Ovary (tissue), 7 donors: ENCODE measurements at regions not wholly inside any gene's neighbourhood (a gene's known extent, or its start where the extent isn't known, plus 50 kb on each side); places are given as distances from the start of the nearest gene placed in this dataset.
"Not testable (repeated sequence)": the region's sequence is repeated elsewhere in the genome, so short reads cannot be mapped to it uniquely, and the experiment has no call there.

Experiments
- DNase-seq, 5 donors: peaks; one replicate each; pipeline ENCODE4 v3.0.0-alpha.2; 2019 to 2020
- H3K27ac ChIP-seq, 2 donors: fragments of 200-600 bp; one replicate each; pipeline versions ENCODE4 v1.5.1 to v1.8.0; 2019 to 2022
- H3K27me3 ChIP-seq: fragments of 200-600 bp; one replicate; pipeline ENCODE4 v1.8.0; 2022
- H3K36me3 ChIP-seq: fragments of 200-600 bp; sonication (generic); one replicate; pipeline ENCODE4 v1.5.1; 2019
- H3K4me1 ChIP-seq: one replicate; pipeline ENCODE4 v1.8.1; 2013; ENCODE audit warnings: mild to moderate bottlenecking, moderate library complexity; ENCODE audit not compliant: insufficient read depth
- H3K4me3 ChIP-seq: fragments of 200-600 bp; sonication (generic); one replicate; pipeline ENCODE4 v1.5.1; 2017
- H3K9me3 ChIP-seq, 2 donors: fragments of 200-600 bp in 1 of 2; sonication (generic) in 1 of 2; one replicate each; pipeline versions ENCODE4 v1.5.1 to v1.8.1; 2013 to 2019; ENCODE audit warnings: mild to moderate bottlenecking in 1 of 2, moderate library complexity in 1 of 2
- EP300 ChIP-seq: sonication (generic); formaldehyde crosslinking; IDR thresholded peaks from one replicate; pipeline ENCODE4 v1.6.1; 2017; ENCODE audit warnings: antibody characterized with exemption
- POLR2A ChIP-seq: fragments of 450-650 bp; IDR thresholded peaks from one replicate; pipeline ENCODE4 v1.6.1; 2017; ENCODE audit warnings: antibody characterized with exemption, mild to moderate bottlenecking, moderate library complexity
- WGBS, 3 donors: extraction: QIAGEN DNeasy Blood & Tissue Kit in 1 of 3; methylation state at CpG; one replicate each; pipeline versions ENCODE4 v1.1.5 to v1.1.7; 2013 to 2017; 5-methylcytosine and 5-hydroxymethylcytosine counted together
- intact Hi-C, 4 donors: fragments of 100-400 bp; cut with DNase I; formaldehyde crosslinking; loops; one replicate each; pipeline versions ENCODE4 v1.11.0 to v1.15.1; 2022 to 2023
- TF ChIP-seq, protein P1 (sequence below), 3 donors: fragments of 450-650 bp in 2 of 3; fragments of 200-600 bp in 1 of 3; IDR thresholded peaks; one replicate each; pipeline versions ENCODE4 v1.5.1 to v1.8.0; 2016 to 2022; ENCODE audit warnings: antibody characterized with exemption in 3 of 3, mild to moderate bottlenecking in 1 of 3
- donor health status: DM: no; HTN: no; CAD: no; lungs with moderate emphysema.
- donor health status: DM: no; HTN: no; CAD: no.
- donor health status: Bipolar disorder and iron deficiency.
- donor health status: DM: no; HTN: no; CAD: no.
- donor health status: DM: yes; HTN: yes; CAD: no.

DNA sequence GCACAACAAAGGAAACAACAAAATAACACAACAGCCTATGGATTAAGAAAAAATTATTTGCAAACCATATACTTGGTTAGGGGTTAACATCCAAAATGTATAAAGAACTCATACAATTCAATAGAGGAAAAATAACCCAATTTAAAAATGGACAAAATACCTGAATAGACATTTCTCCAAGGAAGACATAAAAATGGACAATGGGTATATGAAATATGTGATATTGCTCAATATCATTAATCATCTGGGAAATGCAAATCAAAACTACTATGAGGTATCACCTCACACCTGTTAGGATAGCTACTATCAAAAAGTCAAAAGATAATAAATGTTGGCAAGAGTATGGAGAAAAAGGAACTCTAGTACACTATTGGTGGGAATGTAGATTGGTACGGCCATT is 71.0 kb upstream of the THRB start:
- DNase-seq = no peak
- no peaks in the 10 kb centered on the region for H3K4me1 ChIP-seq
- H3K27ac ChIP-seq = no peak overlapping the region
- no peaks in the 10 kb centered on the region for H3K27me3 ChIP-seq
- H3K4me3 ChIP-seq = no peak overlapping the region
- H3K9me3 ChIP-seq = no peaks in the 10 kb centered on the region
- no peaks in the 10 kb centered on the region for H3K36me3 ChIP-seq
- WGBS, 3 donors = 89 to 96% (median 90%) methylated on average over 1 of the region's 1 CpG
- intact Hi-C loops = no loop called here
- TF ChIP-seq EP300 (no peak), POLR2A (no peak)
- TF ChIP-seq, protein P1, sequence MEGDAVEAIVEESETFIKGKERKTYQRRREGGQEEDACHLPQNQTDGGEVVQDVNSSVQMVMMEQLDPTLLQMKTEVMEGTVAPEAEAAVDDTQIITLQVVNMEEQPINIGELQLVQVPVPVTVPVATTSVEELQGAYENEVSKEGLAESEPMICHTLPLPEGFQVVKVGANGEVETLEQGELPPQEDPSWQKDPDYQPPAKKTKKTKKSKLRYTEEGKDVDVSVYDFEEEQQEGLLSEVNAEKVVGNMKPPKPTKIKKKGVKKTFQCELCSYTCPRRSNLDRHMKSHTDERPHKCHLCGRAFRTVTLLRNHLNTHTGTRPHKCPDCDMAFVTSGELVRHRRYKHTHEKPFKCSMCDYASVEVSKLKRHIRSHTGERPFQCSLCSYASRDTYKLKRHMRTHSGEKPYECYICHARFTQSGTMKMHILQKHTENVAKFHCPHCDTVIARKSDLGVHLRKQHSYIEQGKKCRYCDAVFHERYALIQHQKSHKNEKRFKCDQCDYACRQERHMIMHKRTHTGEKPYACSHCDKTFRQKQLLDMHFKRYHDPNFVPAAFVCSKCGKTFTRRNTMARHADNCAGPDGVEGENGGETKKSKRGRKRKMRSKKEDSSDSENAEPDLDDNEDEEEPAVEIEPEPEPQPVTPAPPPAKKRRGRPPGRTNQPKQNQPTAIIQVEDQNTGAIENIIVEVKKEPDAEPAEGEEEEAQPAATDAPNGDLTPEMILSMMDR (IDR thresholded peaks at IDR 0.05) = no peak

DNA sequence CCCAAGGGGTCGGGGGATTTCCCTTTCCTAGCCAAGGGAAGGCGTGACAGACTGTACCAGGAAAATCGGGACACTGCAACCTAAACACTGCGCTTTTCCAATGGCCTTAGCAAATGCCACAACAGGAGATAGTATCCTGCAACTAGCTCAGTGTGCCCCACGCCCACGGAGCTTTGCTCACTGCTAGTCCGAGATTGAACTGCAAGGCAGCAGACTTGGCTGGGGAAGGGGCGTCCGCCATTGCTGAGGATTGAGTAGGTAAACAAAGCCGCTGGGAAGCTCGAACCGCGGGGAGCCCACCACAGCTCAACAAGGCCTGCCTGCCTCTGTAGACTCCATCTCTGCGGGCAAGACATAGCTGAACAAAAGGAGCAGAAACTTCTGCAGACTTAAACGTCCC is 72.3 kb upstream of the THRB start:
- no peaks in the 10 kb centered on the region for H3K27me3 ChIP-seq
- TF ChIP-seq POLR2A (no peak), EP300 (no peak)
- TF ChIP-seq, protein P1 (IDR thresholded peaks at IDR 0.05) = no peak
- no peak overlapping the region for H3K4me3 ChIP-seq
- no peaks in the 10 kb centered on the region for H3K9me3 ChIP-seq
- 88 to 92% (median 91%) methylated on average over 15 of the region's 15 CpGs for WGBS, 3 donors
- DNase-seq = no peak
- no peak overlapping the region for H3K27ac ChIP-seq
- intact Hi-C loops = no loop called here
- H3K36me3 ChIP-seq = no peaks in the 10 kb centered on the region
- H3K4me1 ChIP-seq = no peaks in the 10 kb centered on the region

DNA sequence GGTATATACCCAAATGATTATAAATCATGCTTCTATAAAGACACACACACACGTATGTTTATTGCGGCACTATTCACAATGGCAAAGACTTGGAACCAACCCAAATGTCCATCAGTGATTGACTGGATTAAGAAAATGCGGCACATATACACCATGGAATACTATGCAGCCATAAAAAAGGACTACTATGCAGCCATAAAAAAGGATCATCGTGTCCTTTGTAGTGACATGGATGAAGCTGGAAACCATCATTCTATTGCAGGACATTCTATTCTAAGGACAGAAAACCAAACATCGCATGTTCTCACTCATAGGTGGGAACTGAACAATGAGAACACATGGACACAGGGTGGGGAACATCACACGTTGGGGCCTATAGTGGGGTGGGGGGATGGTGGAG is 77.8 kb upstream of the THRB start:
- H3K9me3 ChIP-seq, DNase-seq, H3K4me3 ChIP-seq, H3K36me3 ChIP-seq, H3K4me1 ChIP-seq, intact Hi-C loops, H3K27me3 ChIP-seq, H3K27ac ChIP-seq: not testable (repeated sequence)
- WGBS, 3 donors = 92 to 94% (median 94%) methylated on average over 6 of the region's 6 CpGs

DNA sequence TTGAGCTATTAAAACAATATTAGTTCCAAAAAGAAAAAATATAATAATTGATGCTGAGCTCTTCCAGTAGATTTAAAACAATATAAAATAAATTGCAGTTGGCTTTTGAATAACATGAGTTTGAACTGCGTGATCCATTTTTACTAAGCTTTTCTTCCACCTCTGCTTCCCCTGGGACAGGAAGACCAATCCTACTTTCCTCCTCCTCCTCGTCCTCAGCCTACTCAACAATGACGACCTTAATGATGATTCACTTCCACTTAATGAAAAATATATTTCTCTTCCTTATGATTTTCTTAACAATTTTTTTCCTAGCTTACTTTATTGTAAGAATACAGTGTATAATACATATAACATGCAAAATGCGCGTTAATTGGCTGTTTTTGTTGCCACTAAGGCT is 78.9 kb upstream of the THRB start:
- Histone ChIP-seq H3K27ac (no peak overlapping the region), H3K4me3 (no peak overlapping the region), H3K9me3 (no peaks in the 10 kb centered on the region), H3K27me3 (no peaks in the 10 kb centered on the region), H3K4me1 (no peaks in the 10 kb centered on the region), H3K36me3 (no peaks in the 10 kb centered on the region)
- WGBS, 3 donors = 75 to 82% (median 82%) methylated on average over 5 of the region's 5 CpGs
- TF ChIP-seq, protein P1 (IDR thresholded peaks at IDR 0.05) = no peak
- TF ChIP-seq EP300 (no peak), POLR2A (no peak)
- no peak for DNase-seq
- intact Hi-C loops = no loop called here

DNA sequence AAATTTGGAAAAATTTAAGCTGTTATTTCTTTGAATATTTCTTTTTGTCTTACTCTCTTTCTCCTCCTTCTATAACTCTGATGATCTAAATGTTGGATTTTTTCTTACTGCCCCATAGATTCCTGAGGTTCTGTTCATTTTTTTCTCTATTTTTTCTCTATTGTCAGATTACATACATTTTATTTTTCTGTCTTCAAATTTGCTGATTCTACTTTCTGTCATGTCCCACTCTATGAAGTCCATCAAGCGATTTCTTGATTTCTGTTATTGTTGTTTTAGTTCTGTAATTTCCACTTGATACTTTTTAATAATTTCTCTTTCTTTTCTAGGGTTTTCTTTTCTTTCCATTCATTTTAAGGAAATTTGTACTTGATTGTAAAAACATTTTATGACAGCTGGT is 83.7 kb upstream of the THRB start:
- H3K27me3 ChIP-seq = no peaks in the 10 kb centered on the region
- H3K4me1 ChIP-seq = no peaks in the 10 kb centered on the region
- WGBS, 3 donors = 92 to 99% (median 96%) methylated on average over 1 of the region's 1 CpG
- H3K9me3 ChIP-seq = no peaks in the 10 kb centered on the region
- no peaks in the 10 kb centered on the region for H3K36me3 ChIP-seq
- DNase-seq = no peak
- TF ChIP-seq POLR2A (no peak), EP300 (no peak)
- TF ChIP-seq, protein P1 (IDR thresholded peaks at IDR 0.05) = no peak
- no peak overlapping the region for H3K27ac ChIP-seq
- intact Hi-C loops = no loop called here
- no peak overlapping the region for H3K4me3 ChIP-seq
